ENCODE measurements at regions not wholly inside any gene's neighbourhood (a gene's known extent, or its start where the extent isn't known, plus 50 kb on each side); places are given as distances from the start of the nearest gene placed in this dataset.

DNA sequence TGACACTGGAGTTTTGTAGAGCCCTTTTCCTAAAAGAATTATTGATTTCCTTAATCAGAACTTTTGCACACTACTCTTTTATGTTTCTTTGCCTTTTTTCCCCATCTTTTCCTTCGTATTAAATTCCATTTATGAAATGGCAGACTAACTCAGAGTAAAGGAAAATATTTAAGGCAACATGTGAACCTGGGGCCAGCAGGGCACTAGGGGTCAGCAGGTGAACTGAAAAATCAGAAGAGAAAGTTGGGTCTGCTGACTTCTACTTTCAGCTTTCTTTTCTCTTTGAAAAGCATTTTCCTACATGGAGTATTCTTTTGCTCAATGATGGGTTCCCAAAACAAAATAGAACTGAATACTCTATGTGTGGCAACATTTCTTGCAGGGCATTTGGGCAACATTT is 226.6 kb upstream of the EXOC2 start:
- no peaks in the 10 kb centered on the region for H3K4me1 ChIP-seq (ENCODE audit: control insufficient read depth in 1 of 2, insufficient read depth in 2 of 2, low read depth in 1 of 2, low read length in 1 of 2)
- no peak overlapping the region for H3K27ac ChIP-seq (ENCODE audit: low read depth in 2 of 2, low read length in 1 of 2)
- ChIA-PET POLR2A (no interaction called here), CTCF (no interaction called here)
- no peaks in the 10 kb centered on the region for H3K27me3 ChIP-seq (ENCODE audit: insufficient read depth)
- no peaks in the 10 kb centered on the region for H4K20me1 ChIP-seq (ENCODE audit: insufficient read depth)
- no peaks in the 10 kb centered on the region for H3F3A ChIP-seq (replicated peaks; ENCODE audit: insufficient read depth)
- no peaks in the 10 kb centered on the region for H3K9me3 ChIP-seq
- no peak overlapping the region for H3K4me3 ChIP-seq (ENCODE audit: low read depth in 2 of 2, low read length in 1 of 2)
- no peaks in the 10 kb centered on the region for H3K9me2 ChIP-seq
- H3K9ac ChIP-seq, result no peak overlapping the region
- H3K36me3 ChIP-seq (replicated peaks in 1 of 2; ENCODE audit: control insufficient read depth in 1 of 2, insufficient read depth in 2 of 2, low read length in 1 of 2), result no peaks in the 10 kb centered on the region
- no peak for DNase-seq
- H3K4me2 ChIP-seq, result no peak overlapping the region
- TF ChIP-seq, protein P1, sequence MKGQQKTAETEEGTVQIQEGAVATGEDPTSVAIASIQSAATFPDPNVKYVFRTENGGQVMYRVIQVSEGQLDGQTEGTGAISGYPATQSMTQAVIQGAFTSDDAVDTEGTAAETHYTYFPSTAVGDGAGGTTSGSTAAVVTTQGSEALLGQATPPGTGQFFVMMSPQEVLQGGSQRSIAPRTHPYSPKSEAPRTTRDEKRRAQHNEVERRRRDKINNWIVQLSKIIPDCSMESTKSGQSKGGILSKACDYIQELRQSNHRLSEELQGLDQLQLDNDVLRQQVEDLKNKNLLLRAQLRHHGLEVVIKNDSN (IDR thresholded peaks at IDR 0.05; ENCODE audit: borderline replicate concordance, low read depth), result no peak
- TF ChIP-seq REST (IDR thresholded peaks at IDR 0.05; ENCODE audit: low read depth, low read length) (no peak), IRF3 (IDR thresholded peaks at IDR 0.05; ENCODE audit: low read depth, low read length) (no peak), NRF1 (IDR thresholded peaks at IDR 0.05; ENCODE audit: low read depth, low read length) (no peak), POLR2AphosphoS5 (IDR thresholded peaks at IDR 0.05; ENCODE audit: low read depth, low read length) (no peak), RAD21 (IDR thresholded peaks at IDR 0.05; ENCODE audit: low read length) (no peak), USF2 (IDR thresholded peaks at IDR 0.05; ENCODE audit: borderline replicate concordance, low read depth, low read length) (no peak), JUND (IDR thresholded peaks at IDR 0.05) (no peak), RCOR1 (IDR thresholded peaks at IDR 0.05; ENCODE audit: low read length) (no peak)
- TF ChIP-seq, protein P2, sequence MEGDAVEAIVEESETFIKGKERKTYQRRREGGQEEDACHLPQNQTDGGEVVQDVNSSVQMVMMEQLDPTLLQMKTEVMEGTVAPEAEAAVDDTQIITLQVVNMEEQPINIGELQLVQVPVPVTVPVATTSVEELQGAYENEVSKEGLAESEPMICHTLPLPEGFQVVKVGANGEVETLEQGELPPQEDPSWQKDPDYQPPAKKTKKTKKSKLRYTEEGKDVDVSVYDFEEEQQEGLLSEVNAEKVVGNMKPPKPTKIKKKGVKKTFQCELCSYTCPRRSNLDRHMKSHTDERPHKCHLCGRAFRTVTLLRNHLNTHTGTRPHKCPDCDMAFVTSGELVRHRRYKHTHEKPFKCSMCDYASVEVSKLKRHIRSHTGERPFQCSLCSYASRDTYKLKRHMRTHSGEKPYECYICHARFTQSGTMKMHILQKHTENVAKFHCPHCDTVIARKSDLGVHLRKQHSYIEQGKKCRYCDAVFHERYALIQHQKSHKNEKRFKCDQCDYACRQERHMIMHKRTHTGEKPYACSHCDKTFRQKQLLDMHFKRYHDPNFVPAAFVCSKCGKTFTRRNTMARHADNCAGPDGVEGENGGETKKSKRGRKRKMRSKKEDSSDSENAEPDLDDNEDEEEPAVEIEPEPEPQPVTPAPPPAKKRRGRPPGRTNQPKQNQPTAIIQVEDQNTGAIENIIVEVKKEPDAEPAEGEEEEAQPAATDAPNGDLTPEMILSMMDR (IDR thresholded peaks at IDR 0.05), result no peak
- TF ChIP-seq, protein P3, sequence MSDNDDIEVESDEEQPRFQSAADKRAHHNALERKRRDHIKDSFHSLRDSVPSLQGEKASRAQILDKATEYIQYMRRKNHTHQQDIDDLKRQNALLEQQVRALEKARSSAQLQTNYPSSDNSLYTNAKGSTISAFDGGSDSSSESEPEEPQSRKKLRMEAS (IDR thresholded peaks at IDR 0.05; ENCODE audit: low read depth), result no peak
- no peak overlapping the region for H2AFZ ChIP-seq (ENCODE audit: low read depth)
- H3K79me2 ChIP-seq (ENCODE audit: insufficient read depth), result no peaks in the 10 kb centered on the region
- 0% methylated on average over 1 of the region's 1 CpG for WGBS (ENCODE audit: low lambda C conversion rate)

Data from SK-N-SH (cell line).